HG02610 (cell line): ENCODE measurements at regions not wholly inside any gene's neighbourhood (a gene's known extent, or its start where the extent isn't known, plus 50 kb on each side); places are given as distances from the start of the nearest gene placed in this dataset.

Experiments used
- ATAC-seq: cut with Tn5 transposase; IDR thresholded peaks from one replicate; pipeline ENCODE4 v1.9.1; 2021; ENCODE audit warnings: mild to moderate bottlenecking, moderate library complexity; ENCODE audit not compliant: unreplicated experiment

GRCh38 chr17:77746896-77747554 lies 211.5 kb upstream of the TNRC6C start:
- ATAC-seq: no peak

GRCh38 chr17:77748436-77748835 lies 210.1 kb upstream of the TNRC6C start:
- ATAC-seq: no peak

GRCh38 chr17:77749321-77749751 lies 209.2 kb upstream of the TNRC6C start:
- ATAC-seq: no peak

- ATAC-seq: no peak
Measured at GRCh38 chr17:77749989-77750388, 208.5 kb upstream of the TNRC6C start.

- no peak for ATAC-seq
Measured at GRCh38 chr17:77750427-77751043, 208.0 kb upstream of the TNRC6C start.

GRCh38 chr17:77753246-77753645 lies 205.3 kb upstream of the TNRC6C start:
- ATAC-seq: no peak

GRCh38 chr17:77753691-77754245 lies 204.7 kb upstream of the TNRC6C start:
- ATAC-seq: no peak

- ATAC-seq: no peak
Measured at GRCh38 chr17:77754956-77755355, 203.5 kb upstream of the TNRC6C start.

GRCh38 chr17:77755410-77755963 lies 203.0 kb upstream of the TNRC6C start:
- ATAC-seq: no peak

- ATAC-seq: no peak
Measured at GRCh38 chr17:77756028-77756427, 202.5 kb upstream of the TNRC6C start.

GRCh38 chr17:77756846-77757560 lies 201.5 kb upstream of the TNRC6C start:
- ATAC-seq: no peak

- no peak for ATAC-seq
Measured at GRCh38 chr17:77757561-77757898, 201.0 kb upstream of the TNRC6C start.

GRCh38 chr17:77763023-77763422 lies 195.5 kb upstream of the TNRC6C start:
- ATAC-seq: no peak

- ATAC-seq: no peak
Measured at GRCh38 chr17:77763575-77763974, 194.9 kb upstream of the TNRC6C start.

- no peak for ATAC-seq
Measured at GRCh38 chr17:77765292-77765691, 193.2 kb upstream of the TNRC6C start.

- no peak for ATAC-seq
Measured at GRCh38 chr17:77767148-77767547, 191.4 kb upstream of the TNRC6C start.

- ATAC-seq: no peak
Measured at GRCh38 chr17:77768248-77768852, 190.2 kb upstream of the TNRC6C start.

GRCh38 chr17:77769215-77769614 lies 189.3 kb upstream of the TNRC6C start:
- no peak for ATAC-seq

GRCh38 chr17:77769762-77770161 lies 188.7 kb upstream of the TNRC6C start:
- no peak for ATAC-seq

- ATAC-seq: no peak
Measured at GRCh38 chr17:77770331-77771105, 188.0 kb upstream of the TNRC6C start.
